ENCODE measurements at regions not wholly inside any gene's neighbourhood (a gene's known extent, or its start where the extent isn't known, plus 50 kb on each side); places are given as distances from the start of the nearest gene placed in this dataset.
"Not testable (repeated sequence)": the region's sequence is repeated elsewhere in the genome, so short reads cannot be mapped to it uniquely, and the experiment has no call there.

GRCh38 chr12:71376711-71377355, 62.8 kb upstream of the LGR5 start:
- TF ChIP-seq ZNF644 (CRISPR knock-in tag; IDR thresholded peaks at IDR 0.05; ENCODE audit: low read depth); TEAD2 (CRISPR knock-in tag; IDR thresholded peaks at IDR 0.05); ZBTB10 (CRISPR knock-in tag; IDR thresholded peaks at IDR 0.05; ENCODE audit: borderline replicate concordance); SAP130 (CRISPR knock-in tag; IDR thresholded peaks at IDR 0.05; ENCODE audit: low read depth); SIN3B (IDR thresholded peaks at IDR 0.05; ENCODE audit: low read length); HDAC2 (CRISPR knock-in tag; IDR thresholded peaks at IDR 0.05); ZNF879 (CRISPR knock-in tag; IDR thresholded peaks at IDR 0.05); ZSCAN30 (CRISPR knock-in tag; IDR thresholded peaks at IDR 0.05): not testable (repeated sequence)
- TF ChIP-seq, protein P1, sequence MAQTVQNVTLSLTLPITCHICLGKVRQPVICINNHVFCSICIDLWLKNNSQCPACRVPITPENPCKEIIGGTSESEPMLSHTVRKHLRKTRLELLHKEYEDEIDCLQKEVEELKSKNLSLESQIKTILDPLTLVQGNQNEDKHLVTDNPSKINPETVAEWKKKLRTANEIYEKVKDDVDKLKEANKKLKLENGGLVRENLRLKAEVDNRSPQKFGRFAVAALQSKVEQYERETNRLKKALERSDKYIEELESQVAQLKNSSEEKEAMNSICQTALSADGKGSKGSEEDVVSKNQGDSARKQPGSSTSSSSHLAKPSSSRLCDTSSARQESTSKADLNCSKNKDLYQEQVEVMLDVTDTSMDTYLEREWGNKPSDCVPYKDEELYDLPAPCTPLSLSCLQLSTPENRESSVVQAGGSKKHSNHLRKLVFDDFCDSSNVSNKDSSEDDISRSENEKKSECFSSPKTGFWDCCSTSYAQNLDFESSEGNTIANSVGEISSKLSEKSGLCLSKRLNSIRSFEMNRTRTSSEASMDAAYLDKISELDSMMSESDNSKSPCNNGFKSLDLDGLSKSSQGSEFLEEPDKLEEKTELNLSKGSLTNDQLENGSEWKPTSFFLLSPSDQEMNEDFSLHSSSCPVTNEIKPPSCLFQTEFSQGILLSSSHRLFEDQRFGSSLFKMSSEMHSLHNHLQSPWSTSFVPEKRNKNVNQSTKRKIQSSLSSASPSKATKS (CRISPR knock-in tag; IDR thresholded peaks at IDR 0.05) = not testable (repeated sequence)
- TF ChIP-seq, protein P2, sequence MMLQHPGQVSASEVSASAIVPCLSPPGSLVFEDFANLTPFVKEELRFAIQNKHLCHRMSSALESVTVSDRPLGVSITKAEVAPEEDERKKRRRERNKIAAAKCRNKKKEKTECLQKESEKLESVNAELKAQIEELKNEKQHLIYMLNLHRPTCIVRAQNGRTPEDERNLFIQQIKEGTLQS (CRISPR knock-in tag; IDR thresholded peaks at IDR 0.05) = not testable (repeated sequence)
